GM21619 (cell line): ENCODE measurements at regions not wholly inside any gene's neighbourhood (a gene's known extent, or its start where the extent isn't known, plus 50 kb on each side); places are given as distances from the start of the nearest gene placed in this dataset.
"Not testable (repeated sequence)": the region's sequence is repeated elsewhere in the genome, so short reads cannot be mapped to it uniquely, and the experiment has no call there.

Experiments
- ATAC-seq: cut with Tn5 transposase; IDR thresholded peaks from one replicate; pipeline ENCODE4 v1.9.1; 2021; ENCODE audit not compliant: unreplicated experiment

DNA sequence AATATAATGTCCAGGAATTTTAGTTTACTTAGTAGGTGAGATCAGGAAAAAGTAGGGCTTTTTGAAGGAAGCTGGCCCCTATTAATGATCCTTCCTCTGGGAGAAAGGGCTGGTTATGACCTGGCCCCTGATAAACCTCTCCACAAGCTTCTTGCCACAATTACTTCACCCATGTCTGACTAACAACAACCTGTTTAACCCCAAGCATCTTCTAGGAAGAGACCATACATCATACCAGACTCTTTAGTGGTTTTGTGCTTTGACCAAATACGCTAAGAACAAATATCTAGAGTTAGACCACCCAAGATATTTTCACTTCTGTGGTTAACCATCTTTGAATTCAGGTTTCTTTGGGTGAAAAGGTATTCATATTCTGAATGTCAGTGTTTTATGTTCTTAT, 174.0 kb upstream of the SLC27A6 start:
- no peak for ATAC-seq

DNA sequence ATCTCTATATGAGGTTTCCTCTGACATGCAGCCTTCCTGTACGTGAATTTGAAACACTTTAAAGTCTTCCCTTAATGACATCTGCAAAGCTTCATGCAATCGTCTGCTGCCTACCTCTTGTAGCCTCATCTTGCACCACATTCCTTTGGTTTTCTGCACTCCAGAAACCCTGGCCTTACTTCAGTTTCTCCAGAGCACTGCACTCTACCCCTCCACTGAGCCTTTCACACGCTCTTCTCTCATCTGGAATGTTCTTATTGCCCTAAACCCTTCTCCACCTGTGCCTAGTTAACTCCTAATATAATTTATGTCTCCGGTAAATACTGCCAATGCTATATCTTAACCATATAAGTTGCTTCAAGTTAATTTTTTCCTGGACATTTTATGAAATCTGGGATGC, 168.8 kb upstream of the SLC27A6 start:
- no peak for ATAC-seq

DNA sequence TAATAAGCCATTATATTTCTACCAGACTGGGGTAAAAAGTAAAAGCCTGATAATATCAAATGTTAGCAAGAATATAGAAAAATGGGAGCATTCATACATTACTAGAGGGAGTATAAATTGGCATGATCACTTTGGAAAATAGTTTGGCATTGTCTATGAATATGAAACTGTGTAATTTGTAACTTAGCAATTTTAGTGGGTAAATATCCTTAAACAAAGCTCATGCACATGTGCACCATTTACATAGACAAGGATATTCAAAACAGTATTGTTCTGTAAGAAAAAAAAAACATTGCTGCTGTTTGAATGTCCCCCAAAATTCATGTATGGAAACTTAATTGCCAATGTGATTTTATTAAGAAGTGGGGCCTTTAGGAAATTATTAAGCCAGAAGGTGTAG, 166.4 kb upstream of the SLC27A6 start:
- ATAC-seq, result no peak

DNA sequence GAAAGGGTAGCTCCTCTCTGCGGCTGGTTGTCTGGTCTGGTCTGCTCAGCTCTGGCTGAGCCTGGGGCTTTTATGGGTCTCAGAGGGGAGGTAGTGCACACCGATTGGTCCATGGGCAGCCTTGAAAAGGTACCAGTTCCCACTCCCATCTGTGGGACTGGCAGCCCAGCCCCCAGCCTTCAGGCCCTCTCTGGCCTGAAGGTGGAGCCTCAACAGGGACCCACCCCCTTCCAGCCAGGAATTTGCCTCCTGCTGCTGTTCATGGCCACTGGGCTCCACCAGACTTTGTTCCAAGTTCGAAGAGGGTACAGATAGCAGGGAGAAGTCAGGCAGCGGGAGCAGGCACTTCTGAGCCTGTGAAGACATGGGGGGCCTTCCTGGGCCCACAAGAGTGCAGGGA, 165.3 kb upstream of the SLC27A6 start:
- no peak for ATAC-seq

DNA sequence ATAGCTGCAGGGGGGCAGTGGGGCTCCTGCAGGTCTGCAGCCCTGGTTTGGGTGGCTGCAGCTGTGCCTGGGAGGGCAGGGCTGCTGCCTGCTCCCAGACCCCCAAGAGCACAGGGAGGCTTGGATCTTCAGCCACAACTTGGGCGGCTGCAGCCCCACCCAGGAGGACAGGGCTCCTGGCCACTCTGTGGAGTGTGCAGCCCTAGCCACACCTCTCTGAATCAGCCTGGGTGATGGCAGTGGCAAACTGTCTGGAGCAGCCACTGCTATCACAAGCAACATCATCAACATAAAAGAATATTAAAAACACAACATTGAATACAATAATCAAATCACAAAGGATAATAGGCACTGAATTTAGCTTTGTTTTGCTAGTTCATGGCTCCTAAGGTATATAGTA, 164.9 kb upstream of the SLC27A6 start:
- no peak for ATAC-seq

DNA sequence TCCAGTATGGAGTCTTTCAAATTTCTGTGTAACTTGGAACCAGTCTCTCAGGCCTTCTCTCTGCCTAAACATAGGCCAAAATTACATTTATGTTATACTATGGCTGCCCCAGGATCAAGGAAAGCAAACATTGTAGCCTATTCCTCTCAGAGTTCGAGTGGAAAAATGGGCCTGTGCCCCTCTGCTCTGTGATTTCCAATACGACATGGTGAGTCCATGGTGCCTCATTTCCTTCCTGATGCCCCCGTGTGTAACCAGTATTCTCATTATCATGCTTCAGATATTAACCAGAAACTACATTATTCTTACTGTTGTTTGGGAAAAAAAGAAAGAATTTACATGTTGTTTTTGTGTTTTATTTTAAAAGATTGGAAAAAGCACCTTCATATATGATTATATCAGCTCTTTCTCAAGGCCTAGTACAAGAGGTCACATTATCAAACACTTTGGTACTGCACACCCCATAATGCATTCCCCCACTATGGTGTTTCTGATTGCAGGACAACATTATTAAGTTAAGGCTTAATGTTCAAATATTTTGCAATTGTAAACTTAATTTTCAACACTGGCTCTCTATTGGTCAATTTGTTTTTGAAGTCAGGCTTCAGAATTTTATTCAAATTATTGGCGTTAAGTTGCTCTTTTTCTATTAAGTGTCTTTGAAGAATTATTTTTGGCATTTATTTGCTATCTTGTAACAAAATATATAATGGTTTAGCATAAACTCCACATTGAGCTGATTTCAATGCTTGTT, 151.8 kb upstream of the SLC27A6 start:
- no peak for ATAC-seq

DNA sequence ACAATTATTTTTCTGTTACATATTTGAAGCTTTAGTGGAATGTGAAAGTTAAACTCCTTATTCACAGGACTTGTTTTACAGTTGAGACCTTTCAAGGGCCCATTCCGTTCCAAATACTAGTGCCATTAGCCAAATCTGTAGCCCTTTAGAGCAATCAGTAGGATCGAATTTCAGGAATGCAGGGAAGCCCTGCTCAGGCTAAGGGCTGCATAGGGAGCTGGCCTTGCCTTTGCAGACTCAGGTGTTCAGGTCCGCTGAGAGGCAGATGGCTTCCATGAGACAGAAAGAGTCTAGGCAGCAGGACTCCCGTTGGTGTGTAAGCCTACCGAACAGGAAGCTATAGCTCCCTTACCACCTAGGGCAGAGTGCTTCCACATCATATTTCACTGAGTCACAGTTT, 150.1 kb upstream of the SLC27A6 start:
- no peak for ATAC-seq

DNA sequence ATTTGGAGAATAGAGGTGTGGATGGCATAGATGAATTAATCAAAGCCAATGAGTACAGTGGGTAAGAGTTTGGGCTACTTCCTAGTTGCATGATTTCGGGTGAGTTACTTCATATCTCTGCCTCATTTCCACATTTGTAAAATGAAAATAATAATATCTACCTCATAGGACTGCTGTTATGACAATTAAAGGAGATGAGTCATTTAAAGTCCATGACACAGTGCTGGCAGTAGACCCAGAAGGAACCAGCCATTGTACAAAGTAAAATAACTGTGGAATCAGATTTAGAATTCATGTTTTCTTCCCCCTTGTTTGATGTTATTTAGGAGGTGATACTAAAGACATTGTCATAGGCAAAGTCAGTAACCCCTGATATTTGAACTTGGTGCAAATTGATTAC, 139.5 kb upstream of the SLC27A6 start:
- no peak for ATAC-seq

DNA sequence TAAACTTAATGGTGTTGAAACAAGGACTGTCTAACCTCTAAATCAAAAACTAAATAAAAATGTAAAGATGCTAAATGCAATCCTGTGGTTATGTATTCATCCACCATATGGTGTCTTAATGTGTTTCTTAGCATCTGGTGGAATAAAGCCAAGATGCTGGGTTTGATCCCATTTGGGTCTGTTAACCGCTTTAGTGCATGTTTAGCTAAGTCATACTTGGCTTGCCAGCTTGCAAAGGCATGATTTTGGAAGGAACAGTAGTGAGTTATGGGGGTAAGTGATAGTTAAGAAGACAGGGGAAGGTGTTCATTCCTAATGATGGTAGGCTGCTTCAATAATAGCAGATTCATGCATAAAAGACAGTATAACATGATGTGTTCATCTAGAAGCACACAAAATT, 139.0 kb upstream of the SLC27A6 start:
- ATAC-seq, result no peak

DNA sequence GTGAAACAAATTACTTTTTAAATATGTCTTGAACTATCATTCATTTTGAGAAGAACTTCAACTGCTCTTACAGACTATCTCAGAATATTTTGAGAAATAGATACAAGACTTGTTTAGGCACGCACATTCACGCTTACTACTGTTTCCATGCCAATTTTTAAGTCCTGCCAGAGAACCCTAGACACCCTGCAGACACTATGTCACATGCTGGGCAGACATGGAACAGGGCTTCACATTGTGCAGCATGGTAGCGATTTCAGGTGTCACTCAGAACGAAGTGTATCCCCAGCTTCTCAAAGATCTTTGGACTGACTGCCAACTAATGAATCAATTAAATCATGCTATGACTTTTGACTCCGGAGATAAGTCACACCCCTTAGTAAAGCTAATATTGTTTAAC, 128.7 kb upstream of the SLC27A6 start:
- no peak for ATAC-seq

DNA sequence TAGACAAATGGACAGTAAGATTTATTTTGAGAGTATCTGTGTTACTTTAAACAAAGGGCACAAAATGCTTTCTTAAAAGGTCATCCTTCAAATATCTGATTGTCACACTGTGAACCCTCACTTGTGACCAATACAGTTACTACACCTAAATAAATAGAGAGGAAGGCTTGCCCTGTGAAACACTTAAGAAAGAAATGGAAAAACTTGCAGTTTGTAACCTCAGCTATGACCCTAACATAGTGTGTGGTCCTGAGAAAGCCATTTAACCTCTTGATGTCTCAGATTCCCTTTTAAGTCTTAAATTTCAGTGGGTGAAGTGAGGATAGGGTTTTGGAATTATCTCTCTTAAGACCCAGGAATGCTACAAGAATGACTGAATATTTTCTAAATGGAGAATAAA, 126.7 kb upstream of the SLC27A6 start:
- ATAC-seq, result no peak

DNA sequence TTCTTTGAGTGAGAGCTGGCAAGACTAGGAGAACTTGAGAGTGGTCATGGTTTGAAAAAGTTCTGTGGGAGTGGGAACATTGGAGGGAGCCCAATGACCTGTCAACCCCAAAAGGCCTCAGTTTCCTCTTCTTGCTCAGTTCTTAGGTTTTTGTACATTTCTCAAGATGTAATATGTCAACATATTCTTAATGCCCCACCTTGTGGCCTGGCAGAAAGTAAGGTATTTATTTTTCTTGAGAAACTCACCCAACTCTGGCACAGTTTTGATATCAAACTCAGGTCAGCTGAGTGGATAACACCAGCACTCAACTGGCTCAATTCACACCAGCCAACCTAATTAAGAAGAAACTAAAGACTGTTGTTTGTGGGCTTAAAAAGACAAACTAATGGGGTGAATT, 123.0 kb upstream of the SLC27A6 start:
- no peak for ATAC-seq

DNA sequence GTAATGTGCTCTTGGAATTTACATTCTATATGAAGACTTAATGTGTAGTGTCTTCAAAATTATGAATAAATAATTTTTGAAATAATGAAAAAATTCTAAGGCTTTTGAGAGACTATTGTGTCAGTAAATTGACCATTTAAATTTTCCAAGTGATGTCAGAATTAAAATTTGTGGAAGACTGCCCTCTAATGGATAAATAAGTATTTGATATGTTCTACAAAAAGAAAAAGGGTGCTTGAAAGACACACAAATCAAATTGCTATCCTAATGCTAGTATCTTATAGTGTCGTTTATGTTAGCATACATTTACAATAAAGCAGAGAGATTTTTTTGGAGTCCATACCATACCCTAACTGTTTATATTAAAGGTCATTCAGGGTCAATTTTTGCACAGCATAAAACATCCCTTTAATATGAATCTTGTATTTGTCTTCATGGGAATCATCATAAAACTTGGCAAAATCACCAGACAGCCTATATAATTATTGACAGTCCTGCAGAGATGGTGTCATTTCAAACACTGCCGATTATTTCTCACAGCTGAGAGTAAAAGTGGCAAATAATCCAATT, 120.8 kb upstream of the SLC27A6 start:
- ATAC-seq, result no peak

DNA sequence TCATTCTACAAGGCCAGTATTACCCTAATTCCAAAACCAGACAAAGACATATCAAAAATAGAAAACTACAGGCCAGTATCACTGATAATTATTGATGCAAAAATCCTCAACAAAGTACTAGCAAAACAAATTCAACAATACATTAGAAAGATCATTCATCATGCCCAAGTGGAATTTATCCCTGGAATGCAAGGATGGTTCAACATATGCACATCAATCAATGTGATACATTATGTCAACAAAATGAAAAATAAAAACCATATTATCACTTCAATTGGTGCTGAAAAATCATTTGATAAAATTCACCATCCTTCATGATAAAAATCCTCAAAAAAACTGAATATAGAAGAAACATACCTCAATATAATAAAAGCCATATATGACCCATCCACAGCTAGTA, 115.2 kb upstream of the SLC27A6 start:
- ATAC-seq, result no peak

DNA sequence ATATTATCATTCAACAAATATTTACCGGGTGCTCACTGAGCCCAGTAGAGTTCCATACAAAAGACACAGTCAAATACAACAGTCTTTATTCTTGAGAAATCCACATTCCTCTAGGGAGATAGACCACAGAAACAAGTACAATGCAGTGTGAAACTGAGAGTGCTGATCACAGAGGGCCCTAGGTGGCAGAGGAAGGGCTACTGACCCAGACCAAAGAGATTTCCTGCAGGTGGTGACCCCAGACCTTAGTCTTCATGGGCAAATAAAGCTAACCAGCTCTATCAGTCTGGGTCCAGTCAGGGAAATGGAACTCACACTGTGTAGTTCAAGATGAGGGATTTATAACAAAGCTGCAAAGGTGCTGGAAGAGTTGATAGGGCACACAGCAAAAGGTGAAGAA, 110.4 kb upstream of the SLC27A6 start:
- ATAC-seq, result no peak

DNA sequence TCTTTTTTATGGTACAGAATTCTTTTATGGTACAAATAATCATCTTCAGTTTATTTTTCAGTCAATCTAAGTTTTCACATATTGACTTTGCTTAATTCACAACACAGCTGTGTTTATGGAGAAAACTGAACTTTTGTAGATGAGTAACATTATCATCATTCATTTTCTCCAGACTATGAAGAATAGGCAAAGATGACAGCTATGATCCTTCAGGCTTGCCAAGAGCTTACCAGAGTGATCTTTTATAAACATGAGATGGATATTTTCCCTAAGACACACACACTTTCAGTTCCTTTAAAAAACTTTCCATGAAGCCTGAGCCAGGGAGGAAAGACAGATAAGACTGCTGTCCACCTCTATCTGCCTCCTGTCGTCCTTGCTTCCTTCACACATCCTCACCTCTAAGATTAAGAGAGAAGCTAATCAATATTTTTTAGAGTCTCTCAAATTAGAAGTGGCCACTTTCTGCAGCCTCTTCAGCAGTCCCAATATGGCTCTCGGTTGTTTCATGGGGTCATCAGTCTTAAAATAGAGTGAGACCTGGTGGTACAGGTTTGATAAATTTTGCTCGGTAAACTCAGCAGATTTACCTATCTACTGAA, 108.1 kb upstream of the SLC27A6 start:
- ATAC-seq, result no peak

DNA sequence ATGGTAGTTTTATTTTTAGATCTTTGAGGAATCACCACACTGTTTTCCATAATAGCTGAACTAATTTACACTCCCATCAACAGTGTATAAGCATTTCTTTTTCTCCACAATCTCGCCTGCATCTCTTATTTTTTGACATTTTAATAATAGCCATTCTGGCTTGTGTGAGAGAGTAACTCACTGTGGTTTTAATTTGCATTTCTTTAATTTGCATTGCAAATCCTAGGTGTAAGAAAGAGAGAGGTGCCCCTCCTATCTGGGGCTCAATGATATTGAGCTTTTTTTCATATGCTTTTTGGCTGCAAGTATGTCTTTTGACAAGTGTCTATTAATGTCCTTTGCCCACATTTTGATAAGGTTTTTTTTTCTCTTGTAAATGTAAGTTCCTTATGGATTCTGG, 106.3 kb upstream of the SLC27A6 start:
- ATAC-seq, result no peak

DNA sequence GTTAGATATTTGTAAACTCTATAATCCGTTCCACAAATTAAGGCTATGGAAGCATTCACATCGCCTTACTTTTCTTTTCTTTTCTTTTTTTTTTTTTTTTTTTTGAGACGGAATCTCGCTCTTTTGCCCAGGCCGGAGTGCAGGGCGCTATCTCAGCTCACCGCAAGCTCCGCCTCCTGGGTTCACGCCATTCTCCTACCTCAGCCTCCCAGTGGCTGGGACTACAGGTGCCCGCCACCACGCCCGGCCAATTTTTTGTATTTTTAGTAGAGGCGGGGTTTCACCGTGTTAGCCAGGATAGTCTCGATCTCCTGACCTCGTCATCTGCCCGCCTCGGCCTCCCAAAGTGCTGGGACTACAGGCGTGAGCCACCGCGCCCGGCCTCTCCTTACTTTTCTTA, 104.1 kb upstream of the SLC27A6 start:
- ATAC-seq, result not testable (repeated sequence)

DNA sequence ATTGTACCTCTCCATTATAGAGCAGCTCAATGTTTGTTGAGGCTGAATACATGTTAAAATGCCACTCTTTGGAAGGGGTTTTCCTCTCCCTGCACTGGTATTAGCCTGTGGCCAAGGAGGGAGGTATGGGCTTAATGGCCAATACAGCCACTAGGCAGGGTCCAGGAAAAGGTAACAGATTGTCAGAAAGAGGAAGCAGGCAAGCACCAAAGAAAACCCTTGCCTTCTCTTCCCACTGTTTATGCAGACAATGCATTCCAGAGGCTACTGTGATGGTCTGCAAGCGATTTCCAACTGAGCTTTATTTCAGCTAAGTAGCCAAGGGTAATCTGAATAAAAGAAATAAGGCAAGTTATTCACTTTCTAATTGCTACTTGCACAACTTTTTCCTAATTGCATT, 95.3 kb upstream of the SLC27A6 start:
- ATAC-seq, result no peak

DNA sequence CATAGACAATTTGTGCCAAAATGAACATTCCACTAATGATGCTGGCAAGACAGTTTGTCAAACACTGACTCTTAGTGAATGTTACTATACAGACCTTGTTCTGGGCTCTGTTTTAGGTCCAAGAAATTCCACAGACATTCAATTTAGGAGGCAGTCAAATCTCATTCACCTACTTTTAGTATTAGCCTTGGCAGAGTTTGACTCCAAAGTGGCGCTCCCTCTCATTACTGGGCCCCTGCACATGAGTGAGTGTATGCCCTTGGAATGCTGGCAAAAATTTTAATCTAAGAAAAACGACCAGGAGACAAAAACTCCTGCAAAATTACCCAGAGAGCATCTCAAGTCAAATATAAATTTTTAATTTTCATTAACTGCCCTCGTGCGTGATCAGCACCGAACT, 94.9 kb upstream of the SLC27A6 start:
- ATAC-seq, result no peak

DNA sequence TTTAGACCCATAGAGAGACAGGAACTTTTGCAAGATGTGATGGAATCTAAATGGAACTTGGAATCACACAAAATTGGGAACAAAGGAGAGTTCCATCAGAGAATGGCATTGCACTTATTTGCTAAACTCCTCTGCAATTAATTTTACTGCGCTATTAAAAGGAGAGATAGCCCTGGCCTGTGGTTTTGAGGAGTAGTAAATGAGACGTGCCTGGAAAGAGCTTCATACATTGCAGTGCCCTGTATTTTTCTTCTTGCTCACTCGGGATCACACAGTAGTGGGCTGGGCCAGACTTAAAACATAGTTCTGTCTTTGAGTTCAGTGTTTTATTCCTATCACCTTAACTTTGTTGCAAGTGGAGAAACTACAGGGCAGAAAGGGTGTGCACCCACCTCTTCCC, 94.4 kb upstream of the SLC27A6 start:
- no peak for ATAC-seq

DNA sequence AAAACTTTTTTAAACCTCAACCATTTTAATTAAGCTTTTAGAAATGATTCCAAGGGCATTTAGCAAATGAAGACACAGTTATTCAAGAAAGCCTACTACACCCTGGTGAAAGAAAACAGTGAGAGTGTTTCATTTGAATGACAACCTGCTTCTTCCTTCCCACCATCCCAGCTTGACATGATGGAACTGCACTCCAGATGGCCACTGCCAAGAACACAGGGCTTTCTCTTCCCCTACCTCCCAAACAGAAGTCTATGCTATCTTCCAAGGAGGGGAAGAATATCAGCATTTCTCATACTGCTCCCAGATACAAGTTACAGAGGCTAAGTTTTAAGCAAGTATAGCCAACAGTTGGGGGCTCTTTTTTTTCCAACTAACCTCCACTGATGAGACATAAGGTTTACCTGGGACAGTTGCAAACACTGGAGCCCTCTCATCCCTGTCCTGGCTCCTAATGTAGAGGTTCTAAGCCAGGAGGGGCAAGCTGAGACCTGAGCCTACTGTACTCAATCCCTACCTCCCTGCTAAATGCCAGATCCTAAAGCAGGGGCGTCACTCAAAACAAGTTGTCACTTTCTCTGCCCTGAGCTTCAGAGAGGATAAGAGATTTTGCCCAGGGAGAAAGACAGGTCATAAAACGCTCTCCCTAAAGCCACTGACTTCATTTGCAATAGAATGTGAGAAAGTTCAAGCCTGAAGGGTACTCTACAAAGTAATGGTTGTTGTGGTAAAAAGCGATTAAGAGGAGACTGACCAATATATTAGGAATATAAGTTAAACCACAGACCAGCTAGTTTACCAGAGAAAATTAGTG, 88.5 kb upstream of the SLC27A6 start:
- no peak for ATAC-seq
